HEK293 (cell line): ENCODE measurements at regions not wholly inside any gene's neighbourhood (a gene's known extent, or its start where the extent isn't known, plus 50 kb on each side); places are given as distances from the start of the nearest gene placed in this dataset.
"Not testable (repeated sequence)": the region's sequence is repeated elsewhere in the genome, so short reads cannot be mapped to it uniquely, and the experiment has no call there.

Experiments
- TF ChIP-seq, protein P1 (sequence below): fragments of 450-650 bp; formaldehyde crosslinking; IDR thresholded peaks from 2 replicates; pipeline ENCODE4 v1.5.1; 2016; ENCODE audit warnings: missing biosample characterization, missing genetic modification characterization, borderline replicate concordance
- TF ChIP-seq, protein P2 (sequence below): fragments of 450-650 bp; formaldehyde crosslinking; IDR thresholded peaks from 2 replicates; pipeline ENCODE4 v1.5.1; 2016; ENCODE audit warnings: missing biosample characterization, missing genetic modification characterization

DNA sequence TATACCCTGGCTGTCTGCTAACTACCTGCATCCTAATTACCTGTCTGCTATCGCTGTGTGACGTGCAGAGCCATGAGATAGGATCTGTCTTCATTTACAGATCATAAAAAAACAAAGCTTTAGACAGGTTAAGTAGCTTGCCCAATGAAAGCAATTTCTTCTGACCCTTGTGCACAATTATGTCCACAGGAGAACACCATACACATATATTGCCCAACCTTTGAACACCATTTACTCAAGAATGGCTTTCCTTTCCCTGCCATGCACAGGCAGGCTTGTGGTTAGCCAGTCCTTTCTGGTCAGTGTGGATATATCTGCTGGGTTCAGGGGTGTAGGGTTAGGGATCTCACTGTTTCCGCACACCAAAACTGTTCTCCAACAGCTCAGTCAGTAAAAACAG is 344.8 kb downstream of the BCL2L11 start:
- TF ChIP-seq, protein P1, sequence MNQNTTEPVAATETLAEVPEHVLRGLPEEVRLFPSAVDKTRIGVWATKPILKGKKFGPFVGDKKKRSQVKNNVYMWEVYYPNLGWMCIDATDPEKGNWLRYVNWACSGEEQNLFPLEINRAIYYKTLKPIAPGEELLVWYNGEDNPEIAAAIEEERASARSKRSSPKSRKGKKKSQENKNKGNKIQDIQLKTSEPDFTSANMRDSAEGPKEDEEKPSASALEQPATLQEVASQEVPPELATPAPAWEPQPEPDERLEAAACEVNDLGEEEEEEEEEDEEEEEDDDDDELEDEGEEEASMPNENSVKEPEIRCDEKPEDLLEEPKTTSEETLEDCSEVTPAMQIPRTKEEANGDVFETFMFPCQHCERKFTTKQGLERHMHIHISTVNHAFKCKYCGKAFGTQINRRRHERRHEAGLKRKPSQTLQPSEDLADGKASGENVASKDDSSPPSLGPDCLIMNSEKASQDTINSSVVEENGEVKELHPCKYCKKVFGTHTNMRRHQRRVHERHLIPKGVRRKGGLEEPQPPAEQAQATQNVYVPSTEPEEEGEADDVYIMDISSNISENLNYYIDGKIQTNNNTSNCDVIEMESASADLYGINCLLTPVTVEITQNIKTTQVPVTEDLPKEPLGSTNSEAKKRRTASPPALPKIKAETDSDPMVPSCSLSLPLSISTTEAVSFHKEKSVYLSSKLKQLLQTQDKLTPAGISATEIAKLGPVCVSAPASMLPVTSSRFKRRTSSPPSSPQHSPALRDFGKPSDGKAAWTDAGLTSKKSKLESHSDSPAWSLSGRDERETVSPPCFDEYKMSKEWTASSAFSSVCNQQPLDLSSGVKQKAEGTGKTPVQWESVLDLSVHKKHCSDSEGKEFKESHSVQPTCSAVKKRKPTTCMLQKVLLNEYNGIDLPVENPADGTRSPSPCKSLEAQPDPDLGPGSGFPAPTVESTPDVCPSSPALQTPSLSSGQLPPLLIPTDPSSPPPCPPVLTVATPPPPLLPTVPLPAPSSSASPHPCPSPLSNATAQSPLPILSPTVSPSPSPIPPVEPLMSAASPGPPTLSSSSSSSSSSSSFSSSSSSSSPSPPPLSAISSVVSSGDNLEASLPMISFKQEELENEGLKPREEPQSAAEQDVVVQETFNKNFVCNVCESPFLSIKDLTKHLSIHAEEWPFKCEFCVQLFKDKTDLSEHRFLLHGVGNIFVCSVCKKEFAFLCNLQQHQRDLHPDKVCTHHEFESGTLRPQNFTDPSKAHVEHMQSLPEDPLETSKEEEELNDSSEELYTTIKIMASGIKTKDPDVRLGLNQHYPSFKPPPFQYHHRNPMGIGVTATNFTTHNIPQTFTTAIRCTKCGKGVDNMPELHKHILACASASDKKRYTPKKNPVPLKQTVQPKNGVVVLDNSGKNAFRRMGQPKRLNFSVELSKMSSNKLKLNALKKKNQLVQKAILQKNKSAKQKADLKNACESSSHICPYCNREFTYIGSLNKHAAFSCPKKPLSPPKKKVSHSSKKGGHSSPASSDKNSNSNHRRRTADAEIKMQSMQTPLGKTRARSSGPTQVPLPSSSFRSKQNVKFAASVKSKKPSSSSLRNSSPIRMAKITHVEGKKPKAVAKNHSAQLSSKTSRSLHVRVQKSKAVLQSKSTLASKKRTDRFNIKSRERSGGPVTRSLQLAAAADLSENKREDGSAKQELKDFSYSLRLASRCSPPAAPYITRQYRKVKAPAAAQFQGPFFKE (tag by site-specific recombination): not testable (repeated sequence)
- TF ChIP-seq, protein P2, sequence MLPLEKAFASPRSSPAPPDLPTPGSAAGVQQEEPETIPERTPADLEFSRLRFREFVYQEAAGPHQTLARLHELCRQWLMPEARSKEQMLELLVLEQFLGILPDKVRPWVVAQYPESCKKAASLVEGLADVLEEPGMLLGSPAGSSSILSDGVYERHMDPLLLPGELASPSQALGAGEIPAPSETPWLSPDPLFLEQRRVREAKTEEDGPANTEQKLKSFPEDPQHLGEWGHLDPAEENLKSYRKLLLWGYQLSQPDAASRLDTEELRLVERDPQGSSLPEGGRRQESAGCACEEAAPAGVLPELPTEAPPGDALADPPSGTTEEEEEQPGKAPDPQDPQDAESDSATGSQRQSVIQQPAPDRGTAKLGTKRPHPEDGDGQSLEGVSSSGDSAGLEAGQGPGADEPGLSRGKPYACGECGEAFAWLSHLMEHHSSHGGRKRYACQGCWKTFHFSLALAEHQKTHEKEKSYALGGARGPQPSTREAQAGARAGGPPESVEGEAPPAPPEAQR (tag by site-specific recombination): not testable (repeated sequence)
